SH-SY5Y (cell line): ENCODE measurements at regions not wholly inside any gene's neighbourhood (a gene's known extent, or its start where the extent isn't known, plus 50 kb on each side); places are given as distances from the start of the nearest gene placed in this dataset.

ENCODE experiments used
- GATA2 ChIP-seq: IDR thresholded peaks from 2 replicates; pipeline ENCODE4 v1.6.1; 2011; ENCODE audit warnings: mild to moderate bottlenecking, low read depth, low read length
- GATA3 ChIP-seq: IDR thresholded peaks from 2 replicates; pipeline ENCODE4 v1.6.1; 2011; ENCODE audit warnings: low read depth, mild to moderate bottlenecking, low read length, moderate library complexity

- TF ChIP-seq GATA2 = no peak
- no peak for TF ChIP-seq GATA3
Measured at GRCh38 chr3:78165876-78166275, 1126.0 kb downstream of the ROBO2 start.
